HCT116 (cell line): ENCODE measurements at regions not wholly inside any gene's neighbourhood (a gene's known extent, or its start where the extent isn't known, plus 50 kb on each side); places are given as distances from the start of the nearest gene placed in this dataset.

ENCODE experiments used
- ATAC-seq: fragments of 200-7000 bp; cut with Tn5 transposase; 2 replicates; pipeline ENCODE4 v1.9.1; 2020; ENCODE audit warnings: mild to moderate bottlenecking, moderate library complexity
- BruUV-seq: library from RNA; stranded (reverse); fragments of 400-500 nt; replicated peaks from 2 replicates; lab custom pipeline; 2021; lab: Mats Ljungman, UMichigan
- CTCF ChIA-PET: fragments of 300-600 bp; sonication (Branson Sonifier 250); formaldehyde crosslinking; loops from one replicate; lab custom pipeline; 2021; ENCODE audit warnings: antibody characterized with exemption; lab: Charles Lee
- POLR2A ChIA-PET: fragments of 300-600, 350-600 bp; sonication (Branson Sonifier 250); formaldehyde crosslinking; loops from one replicate; lab custom pipeline; 2021; ENCODE audit warnings: antibody characterized with exemption; lab: Charles Lee
- RAD21 ChIA-PET, 2 experiments: fragments of 300-600 bp; sonication (Branson Sonifier 250); formaldehyde crosslinking; loops; one replicate each; lab custom pipeline; 2023; ENCODE audit warnings: low total read pairs in 2 of 2; ENCODE audit not compliant: uncharacterized antibody in 2 of 2, unreplicated experiment in 2 of 2, low non-redundant PET in 1 of 2; lab: Charles Lee
- DNase-seq: peaks from one replicate; pipeline ENCODE4 v3.0.0-alpha.2; 2010; ENCODE audit warnings: low read depth, low spot score
- H2AFZ ChIP-seq: fragments of 200-600 bp; shearing (Covaris generic), sonication (generic); 2 replicates; pipeline ENCODE4 v1.6.1; 2017; ENCODE audit warnings: low read depth, mixed run types, mixed read lengths, antibody characterized with exemption, low read length; ENCODE audit not compliant: poor library complexity, severe bottlenecking
- H3K27ac ChIP-seq: 2 replicates; pipeline ENCODE4 v1.5.1; 2012; ENCODE audit warnings: low read depth, low read length
- H3K27me3 ChIP-seq: fragments of 200-600 bp; sonication (generic); 2 replicates; pipeline ENCODE4 v1.6.1; 2016; ENCODE audit warnings: mixed run types, low read length, mixed read lengths; ENCODE audit not compliant: insufficient read depth
- H3K36me3 ChIP-seq, 2 experiments: fragments of 200-500 bp in 1 of 2; fragments of 200-600 bp in 1 of 2; sonication (Bioruptor generic) in 1 of 2; sonication (generic) in 1 of 2; 2 replicates each; pipeline versions ENCODE4 v1.5.1 to v1.6.1; 2014 to 2016; ENCODE audit warnings: low read length in 2 of 2, inconsistent platforms in 1 of 2, mixed read lengths in 1 of 2, mixed run types in 1 of 2; ENCODE audit not compliant: insufficient read depth in 2 of 2, control insufficient read depth in 1 of 2
- H3K4me1 ChIP-seq, 2 experiments: fragments of 200-600 bp in 1 of 2; sonication (generic) in 1 of 2; 2 replicates each; pipeline versions ENCODE4 v1.5.1 to v1.6.1; 2012 to 2017; ENCODE audit warnings: low read length in 2 of 2, inconsistent platforms in 1 of 2, mild to moderate bottlenecking in 1 of 2, mixed read lengths in 1 of 2, mixed run types in 1 of 2, moderate library complexity in 1 of 2; ENCODE audit not compliant: insufficient read depth in 2 of 2, control insufficient read depth in 1 of 2
- H3K4me2 ChIP-seq: fragments of 200-600 bp; sonication (generic); 2 replicates; pipeline ENCODE4 v1.6.1; 2017; ENCODE audit warnings: mixed run types, low read length, mixed read lengths
- H3K4me3 ChIP-seq, 2 experiments: fragments of 200-600 bp in 1 of 2; sonication (generic) in 1 of 2; replicated peaks in 1 of 2; 2 replicates each; pipeline ENCODE4 v1.5.1; 2011 to 2016; ENCODE audit warnings: low read length in 2 of 2, control low read depth in 1 of 2, low read depth in 1 of 2, mild to moderate bottlenecking in 1 of 2, mixed read lengths in 1 of 2, mixed run types in 1 of 2
- H3K79me2 ChIP-seq: fragments of 200-600 bp; sonication (generic); 2 replicates; pipeline ENCODE4 v1.6.1; 2017; ENCODE audit warnings: mild to moderate bottlenecking, mixed run types, low read length, moderate library complexity, mixed read lengths; ENCODE audit not compliant: insufficient read depth
- H3K9ac ChIP-seq: fragments of 200-600 bp; sonication (generic); 2 replicates; pipeline ENCODE4 v1.6.1; 2016; ENCODE audit warnings: low read length, mixed read lengths
- H3K9me2 ChIP-seq: fragments of 200-600 bp; sonication (generic), shearing (Covaris generic); 2 replicates; pipeline ENCODE4 v1.6.1; 2017; ENCODE audit warnings: mixed run types, mild to moderate bottlenecking, moderate library complexity; ENCODE audit not compliant: insufficient read depth
- H3K9me3 ChIP-seq, 2 experiments: fragments of 200-500 bp in 1 of 2; fragments of 200-600 bp in 1 of 2; sonication (Bioruptor generic) in 1 of 2; sonication (generic) in 1 of 2; 2 replicates each; pipeline ENCODE4 v1.6.1; 2014 to 2017; ENCODE audit warnings: low read length in 2 of 2, mixed read lengths in 2 of 2, inconsistent platforms in 1 of 2, low read depth in 1 of 2, mild to moderate bottlenecking in 1 of 2, mixed run types in 1 of 2, moderate library complexity in 1 of 2; ENCODE audit not compliant: control insufficient read depth in 1 of 2, insufficient read depth in 1 of 2
- H4K20me1 ChIP-seq: fragments of 200-600 bp; sonication (generic), shearing (Covaris generic); 2 replicates; pipeline ENCODE4 v1.6.1; 2017; ENCODE audit warnings: mixed run types, mild to moderate bottlenecking, moderate library complexity; ENCODE audit not compliant: insufficient read depth
- CEBPB ChIP-seq: IDR thresholded peaks from 2 replicates; pipeline ENCODE4 v1.6.1; 2012; ENCODE audit warnings: low read depth
- EGR1 ChIP-seq: IDR thresholded peaks from 2 replicates; pipeline ENCODE4 v1.6.1; 2012; ENCODE audit warnings: low read depth
- ELF1 ChIP-seq: IDR thresholded peaks from 2 replicates; pipeline ENCODE4 v1.6.1; 2012; ENCODE audit warnings: low read depth, borderline replicate concordance
- EZH2 ChIP-seq: fragments of 200-600 bp; sonication (generic); IDR thresholded peaks from 2 replicates; pipeline ENCODE4 v1.6.1; 2017; ENCODE audit warnings: antibody characterized with exemption, mixed run types
- EZH2phosphoT487 ChIP-seq: fragments of 200-600 bp; IDR thresholded peaks from 2 replicates; pipeline ENCODE4 v1.6.1; 2018; ENCODE audit warnings: antibody characterized with exemption, borderline replicate concordance
- FOSL1 ChIP-seq: IDR thresholded peaks from 2 replicates; pipeline ENCODE4 v1.6.1; 2012; ENCODE audit warnings: low read depth
- JUND ChIP-seq: IDR thresholded peaks from 2 replicates; pipeline ENCODE4 v1.6.1; 2012
- POLR2AphosphoS5 ChIP-seq: IDR thresholded peaks from 2 replicates; pipeline ENCODE4 v1.6.1; 2011; ENCODE audit warnings: mild to moderate bottlenecking, low read depth, low read length, moderate library complexity
- RAD21 ChIP-seq: IDR thresholded peaks from 2 replicates; pipeline ENCODE4 v1.6.1; 2012; ENCODE audit warnings: low read depth, mild to moderate bottlenecking
- REST ChIP-seq: IDR thresholded peaks from 2 replicates; pipeline ENCODE4 v1.6.1; 2012; ENCODE audit warnings: low read depth
- SRF ChIP-seq: IDR thresholded peaks from 2 replicates; pipeline ENCODE4 v1.6.1; 2012; ENCODE audit warnings: low read depth
- TCF7L2 ChIP-seq: IDR thresholded peaks from 2 replicates; pipeline ENCODE4 v1.7.0; 2011; ENCODE audit warnings: borderline replicate concordance, inconsistent platforms; ENCODE audit not compliant: insufficient read depth, insufficient read length; ENCODE audit errors: extremely low read depth
- ZFX ChIP-seq: fragments of 450-650 bp; IDR thresholded peaks from 2 replicates; pipeline ENCODE4 v1.6.1; 2017
- ZNF274 ChIP-seq: fragments of 200-500 bp; sonication (Bioruptor generic); IDR thresholded peaks from 2 replicates; pipeline ENCODE4 v1.6.1; 2014; ENCODE audit warnings: mild to moderate bottlenecking, low read depth, low read length, inconsistent platforms
- intact Hi-C: fragments of 100-400 bp; cut with micrococcal nuclease; formaldehyde crosslinking; loops from 2 replicates; pipeline ENCODE4 v1.10.0; 2022
- TF ChIP-seq, protein P1 (sequence below): IDR thresholded peaks from 2 replicates; pipeline ENCODE4 v1.6.1; 2011; ENCODE audit warnings: mild to moderate bottlenecking, low read length, moderate library complexity; ENCODE audit not compliant: insufficient replicate concordance; ENCODE audit errors: extremely low read depth
- TF ChIP-seq, protein P2 (sequence below): IDR thresholded peaks from 2 replicates; pipeline ENCODE4 v1.6.1; 2012

DNA sequence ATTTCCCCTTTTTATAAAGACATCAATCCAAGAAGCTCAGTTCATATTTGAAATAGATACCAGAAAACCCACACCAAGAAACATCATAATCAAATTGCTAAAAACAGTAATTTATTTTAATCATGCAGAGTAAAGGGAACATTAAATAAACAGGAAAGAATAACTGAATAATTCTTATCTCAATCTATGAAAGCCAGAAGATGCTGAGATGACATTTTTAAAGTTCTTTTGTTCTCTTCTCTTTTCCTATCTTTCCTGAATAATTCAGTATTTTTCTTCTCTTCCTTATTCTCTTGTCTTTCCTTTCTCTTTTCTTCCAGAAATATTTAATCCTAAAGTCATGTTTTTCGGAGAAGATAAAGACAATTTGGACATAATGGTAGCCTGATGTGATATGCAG is 259.0 kb upstream of the OPRM1 start (continued):
- no peak for TF ChIP-seq REST
- TF ChIP-seq POLR2AphosphoS5 = no peak

- no peaks in the 10 kb centered on the region for H3K9me2 ChIP-seq
- no peaks in the 10 kb centered on the region for H3K79me2 ChIP-seq
- ATAC-seq (no peak), DNase-seq (no peak)
- no peaks in the 10 kb centered on the region for H3K4me1 ChIP-seq
- CTCF ChIA-PET = no interaction called here
- RAD21 ChIA-PET = no interaction called here
- no peaks in the 10 kb centered on the region for H3K27me3 ChIP-seq
- H2AFZ ChIP-seq = no peak overlapping the region
- H3K9ac ChIP-seq = no peak overlapping the region
- H3K4me3 ChIP-seq = no peak overlapping the region
- TF ChIP-seq FOSL1 (no peak), EZH2 (no peak), EGR1 (no peak), TCF7L2 (no peak), SRF (no peak), ELF1 (no peak), RAD21 (no peak), JUND (no peak), POLR2AphosphoS5 (no peak), ZNF274 (no peak), CEBPB (no peak), EZH2phosphoT487 (no peak), ZFX (no peak), REST (no peak)
- TF ChIP-seq, protein P1, sequence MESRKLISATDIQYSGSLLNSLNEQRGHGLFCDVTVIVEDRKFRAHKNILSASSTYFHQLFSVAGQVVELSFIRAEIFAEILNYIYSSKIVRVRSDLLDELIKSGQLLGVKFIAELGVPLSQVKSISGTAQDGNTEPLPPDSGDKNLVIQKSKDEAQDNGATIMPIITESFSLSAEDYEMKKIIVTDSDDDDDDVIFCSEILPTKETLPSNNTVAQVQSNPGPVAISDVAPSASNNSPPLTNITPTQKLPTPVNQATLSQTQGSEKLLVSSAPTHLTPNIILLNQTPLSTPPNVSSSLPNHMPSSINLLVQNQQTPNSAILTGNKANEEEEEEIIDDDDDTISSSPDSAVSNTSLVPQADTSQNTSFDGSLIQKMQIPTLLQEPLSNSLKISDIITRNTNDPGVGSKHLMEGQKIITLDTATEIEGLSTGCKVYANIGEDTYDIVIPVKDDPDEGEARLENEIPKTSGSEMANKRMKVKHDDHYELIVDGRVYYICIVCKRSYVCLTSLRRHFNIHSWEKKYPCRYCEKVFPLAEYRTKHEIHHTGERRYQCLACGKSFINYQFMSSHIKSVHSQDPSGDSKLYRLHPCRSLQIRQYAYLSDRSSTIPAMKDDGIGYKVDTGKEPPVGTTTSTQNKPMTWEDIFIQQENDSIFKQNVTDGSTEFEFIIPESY = no peak
- TF ChIP-seq, protein P2, sequence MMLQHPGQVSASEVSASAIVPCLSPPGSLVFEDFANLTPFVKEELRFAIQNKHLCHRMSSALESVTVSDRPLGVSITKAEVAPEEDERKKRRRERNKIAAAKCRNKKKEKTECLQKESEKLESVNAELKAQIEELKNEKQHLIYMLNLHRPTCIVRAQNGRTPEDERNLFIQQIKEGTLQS = no peak
- H4K20me1 ChIP-seq = no peaks in the 10 kb centered on the region
- H3K36me3 ChIP-seq = no peaks in the 10 kb centered on the region
- H3K9me3 ChIP-seq = no peaks in the 10 kb centered on the region
- H3K4me2 ChIP-seq = no peak overlapping the region
- no TSS peak for BruUV-seq
- intact Hi-C loops = no loop called here
- no peak overlapping the region for H3K27ac ChIP-seq
- POLR2A ChIA-PET = no interaction called here
Measured at GRCh38 chr6:153778216-153778615, 260.8 kb upstream of the OPRM1 start.
